Activated CD4-positive, alpha-beta T cell treated with anti-CD3 and anti-CD28 coated beads for 36 hours (primary cell): ENCODE measurements at regions not wholly inside any gene's neighbourhood (a gene's known extent, or its start where the extent isn't known, plus 50 kb on each side); places are given as distances from the start of the nearest gene placed in this dataset.

Experiments used
- ATAC-seq: fragments of 200-7000 bp; cut with Tn5 transposase; one replicate; pipeline ENCODE4 v1.10.0; 2021; ENCODE audit warnings: mild to moderate bottlenecking, moderate library complexity
- CTCF ChIA-PET: fragments of 350-600 bp; sonication (Branson Sonifier 250); formaldehyde crosslinking; loops from one replicate; lab custom pipeline; 2021; ENCODE audit warnings: antibody characterized with exemption; lab: Charles Lee
- POLR2A ChIA-PET: fragments of 350-600 bp; sonication (Branson Sonifier 250); formaldehyde crosslinking; loops from one replicate; lab custom pipeline; 2021; ENCODE audit warnings: antibody characterized with exemption, inconsistent platforms; lab: Charles Lee
- DNase-seq: peaks from one replicate; pipeline ENCODE4 v3.0.0-alpha.2; 2020
- H3K27ac Mint-ChIP-seq: one replicate; pipeline ENCODE4 v1.8.0; 2021; ENCODE audit warnings: mixed read lengths
- H3K27me3 Mint-ChIP-seq: one replicate; pipeline ENCODE4 v1.8.0; 2021; ENCODE audit warnings: mixed read lengths
- H3K36me3 Mint-ChIP-seq: one replicate; pipeline ENCODE4 v1.8.0; 2021; ENCODE audit warnings: low read depth, mixed read lengths
- H3K4me1 Mint-ChIP-seq: one replicate; pipeline ENCODE4 v1.8.0; 2021; ENCODE audit warnings: mixed read lengths
- H3K4me3 Mint-ChIP-seq: one replicate; pipeline ENCODE4 v1.8.0; 2021; ENCODE audit warnings: mild to moderate bottlenecking, moderate library complexity, mixed read lengths
- H3K9me3 Mint-ChIP-seq: one replicate; pipeline ENCODE4 v1.8.0; 2021; ENCODE audit warnings: low read depth, mixed read lengths
- intact Hi-C, 2 experiments: fragments of 100-400 bp; cut with DNase I in 1 of 2; cut with micrococcal nuclease in 1 of 2; formaldehyde crosslinking; loops; one replicate each; pipeline versions ENCODE4 v1.14.2 to v1.15.1; 2022 to 2024; cut with DNase I, micrococcal nuclease

DNA sequence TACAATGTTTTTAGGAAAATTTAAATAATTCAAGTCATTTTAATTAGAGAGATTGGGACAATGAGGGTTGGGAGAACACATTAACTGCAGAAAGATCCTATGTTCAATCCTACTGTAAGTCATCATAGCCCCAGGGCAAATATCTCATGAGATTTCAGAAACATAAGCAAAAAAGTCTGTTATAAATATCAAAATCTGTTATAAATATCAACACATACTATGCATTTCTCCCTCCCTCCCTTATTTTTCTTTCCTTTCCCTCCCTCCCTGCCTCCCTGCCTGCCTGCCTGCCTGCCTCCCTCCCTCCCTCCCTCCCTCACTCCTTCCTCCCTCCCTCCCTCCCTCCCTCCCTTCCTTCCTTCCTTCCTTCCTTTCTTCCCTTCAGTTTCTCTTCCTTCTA is 267.3 kb upstream of the SASH1 start:
- Mint-ChIP-seq H3K4me3 (no peak overlapping the region), H3K27ac (no peak overlapping the region), H3K9me3 (no peaks in the 10 kb centered on the region), H3K4me1 (no peaks in the 10 kb centered on the region), H3K27me3 (peaks cover 11% of the 10 kb centered on the region), H3K36me3 (no peaks in the 10 kb centered on the region)
- ATAC-seq (no peak), DNase-seq (no peak)
- ChIA-PET POLR2A (no interaction called here), CTCF (no interaction called here)
- intact Hi-C loops = no loop called here

DNA sequence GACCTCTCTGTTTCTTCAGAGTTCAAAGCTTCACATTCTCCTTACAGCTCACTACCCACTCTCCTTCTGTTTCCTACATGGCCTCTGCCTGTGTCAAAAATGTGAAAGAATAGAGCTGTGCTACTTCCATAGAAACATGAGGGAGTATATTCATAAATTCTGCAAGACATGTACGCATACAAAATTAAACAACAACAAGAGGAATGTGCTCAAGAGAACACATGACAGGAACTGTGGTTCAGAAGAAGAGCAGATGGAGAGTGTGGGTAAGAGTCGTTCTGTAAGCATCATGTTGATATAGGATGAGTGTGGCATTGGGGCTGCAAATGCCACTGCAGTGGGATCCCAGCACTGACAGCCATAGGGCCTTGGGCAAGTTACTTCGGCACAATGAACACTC is 266.6 kb upstream of the SASH1 start:
- H3K27me3 Mint-ChIP-seq = peaks cover 11% of the 10 kb centered on the region
- H3K4me1 Mint-ChIP-seq = no peaks in the 10 kb centered on the region
- no peak overlapping the region for H3K4me3 Mint-ChIP-seq
- intact Hi-C loops = no loop called here
- ChIA-PET CTCF (no interaction called here), POLR2A (no interaction called here)
- no peak overlapping the region for H3K27ac Mint-ChIP-seq
- H3K9me3 Mint-ChIP-seq = no peaks in the 10 kb centered on the region
- no peaks in the 10 kb centered on the region for H3K36me3 Mint-ChIP-seq
- ATAC-seq (no peak), DNase-seq (no peak)

DNA sequence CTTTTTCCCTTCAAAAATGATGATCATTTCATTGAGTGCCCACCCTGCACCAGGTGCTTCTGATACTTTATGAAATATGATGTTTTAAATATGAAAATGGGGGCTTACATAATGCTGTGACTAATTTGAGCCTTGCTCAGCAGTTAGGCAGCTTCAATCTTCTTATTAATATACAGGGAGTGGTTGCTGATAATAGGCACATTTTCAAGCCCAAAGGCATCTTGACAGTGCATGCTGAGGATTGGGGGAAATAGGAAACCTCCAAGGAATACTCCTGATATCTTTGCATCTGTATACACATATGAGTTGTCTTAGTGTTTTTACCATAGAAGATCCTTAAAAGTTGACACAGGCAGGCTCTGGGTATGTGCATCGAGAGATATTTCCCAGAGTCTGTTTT is 262.3 kb upstream of the SASH1 start:
- ChIA-PET CTCF (no interaction called here), POLR2A (no interaction called here)
- no peak overlapping the region for H3K27ac Mint-ChIP-seq
- ATAC-seq = no peak
- no peaks in the 10 kb centered on the region for H3K36me3 Mint-ChIP-seq
- peaks cover 11% of the 10 kb centered on the region for H3K27me3 Mint-ChIP-seq
- no peaks in the 10 kb centered on the region for H3K9me3 Mint-ChIP-seq
- H3K4me3 Mint-ChIP-seq = no peak overlapping the region
- intact Hi-C loops = no loop called here
- no peak for DNase-seq
- no peaks in the 10 kb centered on the region for H3K4me1 Mint-ChIP-seq

DNA sequence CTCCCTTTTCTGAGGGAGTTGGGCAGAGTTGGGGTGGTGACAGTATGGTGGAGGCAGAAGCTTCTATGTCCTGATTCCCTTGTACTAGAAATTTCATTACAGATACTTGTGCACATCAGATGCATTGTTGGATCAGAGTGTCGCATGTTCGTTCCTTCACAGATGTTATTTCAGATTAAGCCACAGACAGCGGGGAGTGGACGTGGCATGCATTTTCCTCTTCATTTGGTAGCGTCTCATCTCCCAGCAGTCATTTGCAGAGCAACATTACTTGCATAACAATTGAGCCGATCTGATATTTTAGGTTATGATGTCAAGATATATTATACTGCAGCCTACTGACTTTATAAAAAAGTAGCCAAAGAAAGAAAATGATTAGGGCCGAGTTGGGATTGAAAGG is 261.6 kb upstream of the SASH1 start:
- H3K27ac Mint-ChIP-seq = no peak overlapping the region
- no peaks in the 10 kb centered on the region for H3K36me3 Mint-ChIP-seq
- CTCF ChIA-PET = no interaction called here
- no peak for DNase-seq
- H3K4me1 Mint-ChIP-seq = no peaks in the 10 kb centered on the region
- no peak for ATAC-seq
- intact Hi-C loops = no loop called here
- POLR2A ChIA-PET = no interaction called here
- no peaks in the 10 kb centered on the region for H3K9me3 Mint-ChIP-seq
- no peak overlapping the region for H3K4me3 Mint-ChIP-seq
- H3K27me3 Mint-ChIP-seq = peaks cover 9% of the 10 kb centered on the region

DNA sequence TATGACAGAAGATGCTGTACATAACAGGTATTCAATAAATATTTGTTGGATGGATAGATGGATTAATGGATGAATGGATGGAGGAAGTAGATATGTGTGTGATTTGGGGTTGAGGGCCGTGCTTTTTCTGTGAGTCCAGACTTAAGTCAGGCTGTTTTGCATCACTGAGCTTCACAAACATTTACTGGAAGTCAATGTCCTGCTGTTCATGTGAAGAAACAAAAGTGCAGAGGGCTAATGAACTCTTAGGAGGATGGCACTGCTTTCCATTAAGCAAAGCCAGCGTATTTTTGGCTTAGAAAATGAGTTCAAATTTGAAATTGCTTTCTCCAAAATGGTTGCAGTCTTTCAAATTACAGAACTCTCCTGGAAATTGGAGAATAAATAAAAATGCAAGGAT is 260.6 kb upstream of the SASH1 start:
- H3K9me3 Mint-ChIP-seq = no peaks in the 10 kb centered on the region

DNA sequence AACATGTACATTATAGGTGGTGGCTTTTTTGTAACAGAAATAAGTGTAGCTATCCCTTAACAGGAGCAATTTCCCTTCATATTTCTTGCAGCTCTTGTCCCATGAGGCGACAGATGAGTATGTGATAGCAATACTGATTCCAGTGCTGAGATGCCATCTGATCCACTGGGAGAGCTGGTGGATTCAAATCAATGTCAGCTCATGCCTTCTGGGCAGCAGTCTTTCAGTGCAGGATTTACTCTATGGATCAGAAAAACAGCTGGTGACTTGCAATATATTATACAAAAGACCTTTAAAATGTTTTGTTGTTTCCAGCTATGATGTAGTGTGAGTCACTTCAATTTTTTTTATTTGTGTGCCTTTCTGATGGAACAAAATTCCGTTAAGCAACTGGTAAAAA is 259.9 kb upstream of the SASH1 start:
- H3K9me3 Mint-ChIP-seq = no peaks in the 10 kb centered on the region
- POLR2A ChIA-PET = no interaction called here
- H3K27ac Mint-ChIP-seq = no peak overlapping the region
- peaks cover 7% of the 10 kb centered on the region for H3K27me3 Mint-ChIP-seq
- CTCF ChIA-PET = interaction anchor here (0.5 kb wide), 1 partner anchor 181 kb away, joined by 3 read pairs; no protein-coding TSS in a partner anchor
- intact Hi-C loops = no loop called here
- no peaks in the 10 kb centered on the region for H3K36me3 Mint-ChIP-seq
- no peaks in the 10 kb centered on the region for H3K4me1 Mint-ChIP-seq
- DNase-seq = no peak
- H3K4me3 Mint-ChIP-seq = no peak overlapping the region
- ATAC-seq = no peak

More for the DNA sequence above, 260.6 kb upstream of the SASH1 start:
- ATAC-seq (no peak), DNase-seq (no peak)
- Mint-ChIP-seq H3K36me3 (no peaks in the 10 kb centered on the region), H3K4me3 (no peak overlapping the region), H3K27ac (no peak overlapping the region), H3K27me3 (peaks cover 7% of the 10 kb centered on the region), H3K4me1 (no peaks in the 10 kb centered on the region)
- CTCF ChIA-PET = no interaction called here
- intact Hi-C loops = no loop called here
- POLR2A ChIA-PET = no interaction called here

DNA sequence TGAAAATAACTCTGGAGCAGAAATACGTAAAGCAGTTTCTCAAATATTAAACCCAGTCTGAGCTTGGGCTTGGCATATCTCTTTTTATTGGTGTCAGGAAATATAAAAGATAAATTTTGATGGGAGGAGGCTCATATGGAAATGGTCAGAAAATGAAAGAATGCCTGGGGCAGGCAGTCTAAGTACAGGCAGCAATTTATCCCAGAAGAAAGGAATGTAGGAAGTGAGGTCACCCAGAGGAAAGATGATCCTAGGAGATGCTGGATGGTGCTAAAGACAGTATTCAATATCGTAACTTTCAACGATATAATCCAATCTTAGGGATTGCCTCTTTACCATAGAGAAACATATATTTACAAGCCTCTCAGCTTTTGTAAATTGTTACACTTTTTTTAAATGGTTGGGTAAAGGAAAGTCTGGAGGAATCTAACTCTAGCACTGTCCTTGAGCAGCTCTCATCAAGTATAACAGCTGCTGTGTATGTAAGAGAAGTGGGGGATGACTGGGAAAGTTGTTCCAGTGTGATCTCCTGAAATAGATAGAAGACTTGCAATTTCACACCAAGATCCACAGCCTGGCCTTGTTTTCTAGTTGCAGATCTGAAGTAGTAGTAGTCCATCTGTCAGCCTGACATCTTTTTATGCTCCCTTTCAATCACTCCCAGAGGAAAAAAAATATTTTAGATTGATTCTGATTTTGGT is 256.9 kb upstream of the SASH1 start:
- Mint-ChIP-seq H3K27ac (no peak overlapping the region), H3K27me3 (peaks cover 7% of the 10 kb centered on the region), H3K36me3 (no peaks in the 10 kb centered on the region), H3K9me3 (peaks cover 5% of the 10 kb centered on the region), H3K4me1 (no peaks in the 10 kb centered on the region), H3K4me3 (no peak overlapping the region)
- intact Hi-C loops = no loop called here
- CTCF ChIA-PET = no interaction called here
- POLR2A ChIA-PET = no interaction called here
- ATAC-seq = no peak
- no peak for DNase-seq

DNA sequence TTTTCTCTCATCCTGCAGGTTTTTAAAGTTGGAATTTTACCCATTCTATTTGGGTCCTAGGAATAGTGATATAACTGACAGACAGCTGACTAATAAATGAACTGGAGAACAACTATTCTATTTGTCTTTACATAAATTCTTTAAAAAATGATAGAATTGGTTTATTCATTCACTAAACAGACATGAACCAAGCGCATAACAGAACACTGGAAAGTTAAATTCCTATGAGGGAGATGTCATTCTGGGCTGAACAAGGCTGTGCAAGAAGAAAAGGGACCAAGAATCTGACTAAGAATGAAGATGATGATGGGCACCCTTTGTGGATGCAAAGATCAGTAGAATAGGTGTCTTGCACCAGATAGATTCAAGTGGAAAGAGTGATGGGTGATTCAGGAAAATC is 256.3 kb upstream of the SASH1 start:
- Mint-ChIP-seq H3K4me3 (no peak overlapping the region), H3K27me3 (peaks cover 7% of the 10 kb centered on the region), H3K9me3 (peaks cover 11% of the 10 kb centered on the region), H3K4me1 (no peaks in the 10 kb centered on the region), H3K36me3 (peaks cover 2% of the 10 kb centered on the region), H3K27ac (no peak overlapping the region)
- ATAC-seq (no peak), DNase-seq (no peak)
- POLR2A ChIA-PET = no interaction called here
- intact Hi-C loops = no loop called here
- CTCF ChIA-PET = interaction anchor here (0.6 kb wide), 1 partner anchor 63 kb away, joined by 3 read pairs; no protein-coding TSS in a partner anchor

DNA sequence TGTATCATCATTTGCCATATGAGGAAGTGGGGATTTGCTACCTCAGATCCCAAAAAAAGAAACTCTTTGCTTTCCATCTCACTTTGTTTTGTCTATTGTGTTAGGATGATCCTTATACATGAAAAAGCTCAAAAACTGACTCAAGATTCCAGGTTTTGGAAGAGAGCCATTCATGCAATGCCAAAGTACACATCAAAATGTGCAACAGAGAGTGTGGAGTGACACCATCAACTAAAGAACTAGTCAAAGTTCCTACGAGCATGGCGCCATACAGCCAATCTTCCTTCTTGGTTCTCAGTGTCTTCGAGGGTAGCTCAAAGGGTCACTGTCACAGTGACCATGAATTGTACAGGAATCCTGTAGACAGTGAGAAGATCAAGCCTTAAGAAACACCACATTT is 255.8 kb upstream of the SASH1 start:
- Mint-ChIP-seq H3K9me3 (peaks cover 11% of the 10 kb centered on the region), H3K4me1 (no peaks in the 10 kb centered on the region), H3K36me3 (peaks cover 2% of the 10 kb centered on the region), H3K27me3 (peaks cover 7% of the 10 kb centered on the region), H3K4me3 (no peak overlapping the region), H3K27ac (no peak overlapping the region)
- intact Hi-C loops = no loop called here
- no peak for DNase-seq
- ChIA-PET POLR2A (no interaction called here), CTCF (interaction anchor here (0.6 kb wide), 1 partner anchor 63 kb away, joined by 3 read pairs; no protein-coding TSS in a partner anchor)
- ATAC-seq = no peak

DNA sequence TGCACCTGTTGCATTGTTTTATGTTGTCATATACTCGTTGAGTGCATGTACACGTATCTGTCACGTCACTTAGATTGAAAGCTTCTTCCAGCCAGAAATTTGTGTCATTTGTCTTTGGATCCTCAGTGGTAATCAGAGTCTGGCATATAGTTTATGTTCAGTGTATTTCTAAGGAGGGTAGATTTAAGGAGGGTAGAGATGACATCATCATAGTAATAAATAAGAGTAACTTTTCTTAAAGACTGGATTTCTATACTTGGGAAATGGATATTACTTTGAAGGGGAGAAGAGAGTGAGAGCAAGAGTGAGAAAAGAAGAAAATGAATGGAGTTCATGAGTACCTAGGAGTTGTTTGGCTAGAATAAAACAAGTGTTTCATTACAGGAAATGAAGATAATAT is 255.0 kb upstream of the SASH1 start:
- Mint-ChIP-seq H3K4me3 (no peak overlapping the region), H3K27me3 (peaks cover 7% of the 10 kb centered on the region), H3K9me3 (peaks cover 11% of the 10 kb centered on the region), H3K4me1 (no peaks in the 10 kb centered on the region), H3K36me3 (peaks cover 2% of the 10 kb centered on the region), H3K27ac (no peak overlapping the region)
- ChIA-PET CTCF (no interaction called here), POLR2A (no interaction called here)
- no peak for DNase-seq
- ATAC-seq = no peak
- intact Hi-C loops = no loop called here

DNA sequence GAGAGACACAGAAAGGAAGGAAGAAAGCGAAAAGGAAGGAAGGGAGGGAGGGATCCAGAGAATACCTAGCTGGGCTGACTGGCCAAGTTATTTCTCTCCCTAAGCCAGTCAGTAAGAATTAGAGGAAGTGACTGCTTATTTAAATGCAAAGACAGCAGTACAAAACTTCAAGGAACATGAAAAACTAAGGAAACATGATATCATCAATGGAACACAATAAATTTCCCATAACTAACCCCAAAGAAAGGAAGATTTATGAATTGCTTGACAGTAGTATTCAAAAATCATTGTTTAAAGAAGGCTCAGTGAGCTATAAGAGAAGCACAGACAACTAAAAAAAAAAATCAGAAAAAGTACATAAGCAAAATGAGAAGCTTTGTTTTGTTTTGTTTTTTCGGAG is 252.3 kb upstream of the SASH1 start:
- H3K27ac Mint-ChIP-seq = no peak overlapping the region
- H3K36me3 Mint-ChIP-seq = peaks cover 2% of the 10 kb centered on the region
- intact Hi-C loops = no loop called here
- ChIA-PET CTCF (no interaction called here), POLR2A (no interaction called here)
- H3K9me3 Mint-ChIP-seq = peaks cover 11% of the 10 kb centered on the region
- DNase-seq (no peak), ATAC-seq (no peak)
- no peaks in the 10 kb centered on the region for H3K4me1 Mint-ChIP-seq
- H3K4me3 Mint-ChIP-seq = no peak overlapping the region
- H3K27me3 Mint-ChIP-seq = peaks cover 8% of the 10 kb centered on the region

DNA sequence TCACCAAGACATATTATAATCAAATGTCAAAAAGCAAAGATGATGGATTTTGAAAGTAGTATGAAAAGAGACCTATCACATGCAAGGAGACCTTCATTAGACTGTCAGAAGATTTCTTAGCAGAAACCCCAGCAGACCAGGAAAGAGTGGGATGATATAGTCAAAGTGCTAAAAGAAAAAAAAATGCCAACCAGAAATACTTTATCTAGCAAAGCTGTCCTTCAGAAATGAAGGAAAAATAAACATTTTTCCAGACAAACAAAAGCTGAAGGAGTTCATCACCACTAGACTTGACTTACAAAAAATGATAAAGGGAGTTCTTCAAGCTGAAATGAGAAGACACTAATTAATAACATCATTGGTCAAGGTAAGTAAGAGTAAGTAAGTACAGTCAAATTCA is 251.2 kb upstream of the SASH1 start:
- peaks cover 8% of the 10 kb centered on the region for H3K27me3 Mint-ChIP-seq
- H3K4me3 Mint-ChIP-seq = no peak overlapping the region
- H3K9me3 Mint-ChIP-seq = peaks cover 11% of the 10 kb centered on the region
- H3K36me3 Mint-ChIP-seq = peaks cover 2% of the 10 kb centered on the region
- DNase-seq (no peak), ATAC-seq (no peak)
- intact Hi-C loops = no loop called here
- H3K4me1 Mint-ChIP-seq = no peaks in the 10 kb centered on the region
- H3K27ac Mint-ChIP-seq = no peak overlapping the region
- ChIA-PET POLR2A (no interaction called here), CTCF (interaction anchor here (1.3 kb wide), 1 partner anchor 54 kb away, joined by 4 read pairs; no protein-coding TSS in a partner anchor)
